HG02759 (cell line): ENCODE measurements at regions not wholly inside any gene's neighbourhood (a gene's known extent, or its start where the extent isn't known, plus 50 kb on each side); places are given as distances from the start of the nearest gene placed in this dataset.

Experiments used
- ATAC-seq: cut with Tn5 transposase; IDR thresholded peaks from one replicate; pipeline ENCODE4 v1.9.1; 2021; ENCODE audit warnings: mild to moderate bottlenecking, moderate library complexity; ENCODE audit not compliant: unreplicated experiment

- no peak for ATAC-seq
Observed at GRCh38 chr6:74956559-74957428, 249.1 kb downstream of the COL12A1 start.

GRCh38 chr6:74953708-74954107, 252.1 kb downstream of the COL12A1 start:
- no peak for ATAC-seq

GRCh38 chr6:74946961-74947360, 258.9 kb downstream of the COL12A1 start:
- no peak for ATAC-seq

- ATAC-seq = no peak
Observed at GRCh38 chr6:74942130-74942529, 263.7 kb downstream of the COL12A1 start.

- no peak for ATAC-seq
Observed at GRCh38 chr6:74941424-74941823, 264.4 kb downstream of the COL12A1 start.

GRCh38 chr6:74939721-74940620, 265.9 kb downstream of the COL12A1 start:
- no peak for ATAC-seq

GRCh38 chr6:74939151-74939708, 266.6 kb downstream of the COL12A1 start:
- ATAC-seq = no peak

GRCh38 chr6:74937936-74938335, 267.9 kb downstream of the COL12A1 start:
- no peak for ATAC-seq

GRCh38 chr6:74936886-74937285, 269.0 kb downstream of the COL12A1 start:
- no peak for ATAC-seq

- no peak for ATAC-seq
Observed at GRCh38 chr6:74932232-74932888, 273.5 kb downstream of the COL12A1 start.

GRCh38 chr6:74931558-74931957, 274.3 kb downstream of the COL12A1 start:
- no peak for ATAC-seq

- ATAC-seq = no peak
Observed at GRCh38 chr6:74928203-74928602, 277.6 kb downstream of the COL12A1 start.

- no peak for ATAC-seq
Observed at GRCh38 chr6:74927299-74927698, 278.6 kb downstream of the COL12A1 start.

- ATAC-seq = peak; percentile 59
Observed at GRCh38 chr6:74925683-74926082, 280.2 kb downstream of the COL12A1 start.

- no peak for ATAC-seq
Observed at GRCh38 chr6:74914888-74915287, 291.0 kb downstream of the COL12A1 start.

GRCh38 chr6:74912234-74912633, 293.6 kb downstream of the COL12A1 start:
- ATAC-seq = no peak

- ATAC-seq = no peak
Observed at GRCh38 chr6:74902846-74903245, 303.0 kb downstream of the COL12A1 start.

GRCh38 chr6:74902089-74902488, 303.8 kb downstream of the COL12A1 start:
- ATAC-seq = no peak

- ATAC-seq = no peak
Observed at GRCh38 chr6:74901576-74901975, 304.3 kb downstream of the COL12A1 start.

GRCh38 chr6:74899416-74899815, 306.4 kb downstream of the COL12A1 start:
- ATAC-seq = no peak

- no peak for ATAC-seq
Observed at GRCh38 chr6:74892091-74892490, 313.8 kb downstream of the COL12A1 start.
